ENCODE measurements at regions not wholly inside any gene's neighbourhood (a gene's known extent, or its start where the extent isn't known, plus 50 kb on each side); places are given as distances from the start of the nearest gene placed in this dataset.

DNA sequence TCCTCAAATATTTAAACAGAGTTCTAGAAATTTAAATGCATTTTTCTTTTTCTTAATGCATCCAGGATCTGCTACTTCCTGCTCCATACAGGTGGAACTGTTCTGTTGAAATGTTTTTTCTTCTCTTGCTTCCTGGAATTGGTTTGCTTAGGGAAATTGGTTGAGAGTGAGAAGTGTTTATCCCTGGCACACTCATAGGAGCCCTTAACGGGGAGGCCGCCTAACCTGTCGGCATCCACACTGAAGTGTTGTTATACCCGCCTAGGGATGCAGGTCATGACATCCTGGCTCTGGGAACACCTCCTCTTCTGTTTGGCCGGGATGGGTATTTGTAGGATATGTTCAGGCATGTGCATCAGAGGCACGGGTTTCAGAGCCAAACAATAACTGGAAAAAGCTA lies 239.7 kb downstream of the GADD45G start:
- no peak overlapping the region for H3K4me3 ChIP-seq (ENCODE audit: low read depth in 2 of 2, low read length in 1 of 2)
- no peaks in the 10 kb centered on the region for H3K79me2 ChIP-seq (ENCODE audit: insufficient read depth)
- no peak overlapping the region for H2AFZ ChIP-seq (ENCODE audit: low read depth)
- no peak for DNase-seq
- H3K9me2 ChIP-seq: no peaks in the 10 kb centered on the region
- no peaks in the 10 kb centered on the region for H4K20me1 ChIP-seq (ENCODE audit: insufficient read depth)
- WGBS (ENCODE audit: low lambda C conversion rate): 55% methylated on average over 6 of the region's 6 CpGs
- CTCF ChIA-PET: no interaction called here
- no peaks in the 10 kb centered on the region for H3K36me3 ChIP-seq (replicated peaks in 1 of 2; ENCODE audit: control insufficient read depth in 1 of 2, insufficient read depth in 2 of 2, low read length in 1 of 2)
- no peaks in the 10 kb centered on the region for H3K9me3 ChIP-seq
- no peak overlapping the region for H3K9ac ChIP-seq
- TF ChIP-seq TCF12 (IDR thresholded peaks at IDR 0.05) (no peak), FOXJ3 (CRISPR knock-in tag; IDR thresholded peaks at IDR 0.05) (no peak), POLR2AphosphoS5 (IDR thresholded peaks at IDR 0.05; ENCODE audit: low read depth, low read length) (no peak), RFX5 (IDR thresholded peaks at IDR 0.05; ENCODE audit: low read length) (no peak), RXRA (IDR thresholded peaks at IDR 0.05; ENCODE audit: borderline replicate concordance, low read depth) (no peak), SMC3 (IDR thresholded peaks at IDR 0.05; ENCODE audit: low read depth, low read length) (no peak), SIN3A (IDR thresholded peaks at IDR 0.05; ENCODE audit: borderline replicate concordance, low read depth, low read length) (no peak), MEF2A (IDR thresholded peaks at IDR 0.05; ENCODE audit: borderline replicate concordance, low read depth) (no peak), RAD21 (IDR thresholded peaks at IDR 0.05; ENCODE audit: low read length) (no peak), GATA2 (CRISPR knock-in tag; IDR thresholded peaks at IDR 0.05) (no peak), EP300 (IDR thresholded peaks at IDR 0.05; ENCODE audit: borderline replicate concordance in 1 of 2, low read depth in 1 of 2, low read length in 1 of 2) (no peak), FOXM1 (IDR thresholded peaks at IDR 0.05; ENCODE audit: low read depth) (no peak), NRF1 (IDR thresholded peaks at IDR 0.05; ENCODE audit: low read depth, low read length) (no peak), CHD2 (IDR thresholded peaks at IDR 0.05; ENCODE audit: low read length, partially characterized antibody) (no peak), YY1 (IDR thresholded peaks at IDR 0.05; ENCODE audit: low read depth) (no peak)
- TF ChIP-seq, protein P1, sequence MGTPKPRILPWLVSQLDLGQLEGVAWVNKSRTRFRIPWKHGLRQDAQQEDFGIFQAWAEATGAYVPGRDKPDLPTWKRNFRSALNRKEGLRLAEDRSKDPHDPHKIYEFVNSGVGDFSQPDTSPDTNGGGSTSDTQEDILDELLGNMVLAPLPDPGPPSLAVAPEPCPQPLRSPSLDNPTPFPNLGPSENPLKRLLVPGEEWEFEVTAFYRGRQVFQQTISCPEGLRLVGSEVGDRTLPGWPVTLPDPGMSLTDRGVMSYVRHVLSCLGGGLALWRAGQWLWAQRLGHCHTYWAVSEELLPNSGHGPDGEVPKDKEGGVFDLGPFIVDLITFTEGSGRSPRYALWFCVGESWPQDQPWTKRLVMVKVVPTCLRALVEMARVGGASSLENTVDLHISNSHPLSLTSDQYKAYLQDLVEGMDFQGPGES (IDR thresholded peaks at IDR 0.05; ENCODE audit: low read depth, low read length): no peak
- TF ChIP-seq, protein P2, sequence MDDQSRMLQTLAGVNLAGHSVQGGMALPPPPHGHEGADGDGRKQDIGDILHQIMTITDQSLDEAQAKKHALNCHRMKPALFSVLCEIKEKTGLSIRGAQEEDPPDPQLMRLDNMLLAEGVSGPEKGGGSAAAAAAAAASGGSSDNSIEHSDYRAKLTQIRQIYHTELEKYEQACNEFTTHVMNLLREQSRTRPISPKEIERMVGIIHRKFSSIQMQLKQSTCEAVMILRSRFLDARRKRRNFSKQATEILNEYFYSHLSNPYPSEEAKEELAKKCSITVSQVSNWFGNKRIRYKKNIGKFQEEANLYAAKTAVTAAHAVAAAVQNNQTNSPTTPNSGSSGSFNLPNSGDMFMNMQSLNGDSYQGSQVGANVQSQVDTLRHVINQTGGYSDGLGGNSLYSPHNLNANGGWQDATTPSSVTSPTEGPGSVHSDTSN (IDR thresholded peaks at IDR 0.05): no peak
- TF ChIP-seq, protein P3, sequence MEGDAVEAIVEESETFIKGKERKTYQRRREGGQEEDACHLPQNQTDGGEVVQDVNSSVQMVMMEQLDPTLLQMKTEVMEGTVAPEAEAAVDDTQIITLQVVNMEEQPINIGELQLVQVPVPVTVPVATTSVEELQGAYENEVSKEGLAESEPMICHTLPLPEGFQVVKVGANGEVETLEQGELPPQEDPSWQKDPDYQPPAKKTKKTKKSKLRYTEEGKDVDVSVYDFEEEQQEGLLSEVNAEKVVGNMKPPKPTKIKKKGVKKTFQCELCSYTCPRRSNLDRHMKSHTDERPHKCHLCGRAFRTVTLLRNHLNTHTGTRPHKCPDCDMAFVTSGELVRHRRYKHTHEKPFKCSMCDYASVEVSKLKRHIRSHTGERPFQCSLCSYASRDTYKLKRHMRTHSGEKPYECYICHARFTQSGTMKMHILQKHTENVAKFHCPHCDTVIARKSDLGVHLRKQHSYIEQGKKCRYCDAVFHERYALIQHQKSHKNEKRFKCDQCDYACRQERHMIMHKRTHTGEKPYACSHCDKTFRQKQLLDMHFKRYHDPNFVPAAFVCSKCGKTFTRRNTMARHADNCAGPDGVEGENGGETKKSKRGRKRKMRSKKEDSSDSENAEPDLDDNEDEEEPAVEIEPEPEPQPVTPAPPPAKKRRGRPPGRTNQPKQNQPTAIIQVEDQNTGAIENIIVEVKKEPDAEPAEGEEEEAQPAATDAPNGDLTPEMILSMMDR (IDR thresholded peaks at IDR 0.05): no peak
- TF ChIP-seq, protein P4, sequence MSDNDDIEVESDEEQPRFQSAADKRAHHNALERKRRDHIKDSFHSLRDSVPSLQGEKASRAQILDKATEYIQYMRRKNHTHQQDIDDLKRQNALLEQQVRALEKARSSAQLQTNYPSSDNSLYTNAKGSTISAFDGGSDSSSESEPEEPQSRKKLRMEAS (IDR thresholded peaks at IDR 0.05; ENCODE audit: low read depth): no peak
- TF ChIP-seq, protein P5, sequence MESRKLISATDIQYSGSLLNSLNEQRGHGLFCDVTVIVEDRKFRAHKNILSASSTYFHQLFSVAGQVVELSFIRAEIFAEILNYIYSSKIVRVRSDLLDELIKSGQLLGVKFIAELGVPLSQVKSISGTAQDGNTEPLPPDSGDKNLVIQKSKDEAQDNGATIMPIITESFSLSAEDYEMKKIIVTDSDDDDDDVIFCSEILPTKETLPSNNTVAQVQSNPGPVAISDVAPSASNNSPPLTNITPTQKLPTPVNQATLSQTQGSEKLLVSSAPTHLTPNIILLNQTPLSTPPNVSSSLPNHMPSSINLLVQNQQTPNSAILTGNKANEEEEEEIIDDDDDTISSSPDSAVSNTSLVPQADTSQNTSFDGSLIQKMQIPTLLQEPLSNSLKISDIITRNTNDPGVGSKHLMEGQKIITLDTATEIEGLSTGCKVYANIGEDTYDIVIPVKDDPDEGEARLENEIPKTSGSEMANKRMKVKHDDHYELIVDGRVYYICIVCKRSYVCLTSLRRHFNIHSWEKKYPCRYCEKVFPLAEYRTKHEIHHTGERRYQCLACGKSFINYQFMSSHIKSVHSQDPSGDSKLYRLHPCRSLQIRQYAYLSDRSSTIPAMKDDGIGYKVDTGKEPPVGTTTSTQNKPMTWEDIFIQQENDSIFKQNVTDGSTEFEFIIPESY (IDR thresholded peaks at IDR 0.05; ENCODE audit: borderline replicate concordance, low read depth): no peak
- no peaks in the 10 kb centered on the region for H3F3A ChIP-seq (replicated peaks; ENCODE audit: insufficient read depth)
- no peak overlapping the region for H3K4me2 ChIP-seq
- H3K27me3 ChIP-seq (ENCODE audit: insufficient read depth): no peaks in the 10 kb centered on the region
- no peaks in the 10 kb centered on the region for H3K4me1 ChIP-seq (ENCODE audit: control insufficient read depth in 1 of 2, insufficient read depth in 2 of 2, low read depth in 1 of 2, low read length in 1 of 2)
- POLR2A ChIA-PET: no interaction called here
- H3K27ac ChIP-seq (ENCODE audit: low read depth in 2 of 2, low read length in 1 of 2): no peak overlapping the region

Measured in SK-N-SH (cell line).